GM19023 (cell line): ENCODE measurements at regions not wholly inside any gene's neighbourhood (a gene's known extent, or its start where the extent isn't known, plus 50 kb on each side); places are given as distances from the start of the nearest gene placed in this dataset.
"Not testable (repeated sequence)": the region's sequence is repeated elsewhere in the genome, so short reads cannot be mapped to it uniquely, and the experiment has no call there.

Experiments used
- ATAC-seq: cut with Tn5 transposase; IDR thresholded peaks from one replicate; pipeline ENCODE4 v1.9.1; 2021; ENCODE audit warnings: mild to moderate bottlenecking, moderate library complexity; ENCODE audit not compliant: unreplicated experiment

GRCh38 chr15:67944010-67944641 is 104.3 kb upstream of the RNU6-1 start:
- ATAC-seq, result no peak

GRCh38 chr15:67945131-67945530 is 105.3 kb upstream of the RNU6-1 start:
- no peak for ATAC-seq

- ATAC-seq, result no peak
These were observed 106.3 kb upstream of the RNU6-1 start for GRCh38 chr15:67945951-67946700.

- no peak for ATAC-seq
These were observed 106.9 kb upstream of the RNU6-1 start for GRCh38 chr15:67946701-67947100.

GRCh38 chr15:67947254-67948039 is 106.7 kb upstream of the PIAS1 start:
- ATAC-seq, result no peak

GRCh38 chr15:67948215-67948614 is 105.9 kb upstream of the PIAS1 start:
- no peak for ATAC-seq

GRCh38 chr15:67951187-67951586 is 102.9 kb upstream of the PIAS1 start:
- ATAC-seq, result not testable (repeated sequence)

- no peak for ATAC-seq
These were observed 100.8 kb upstream of the PIAS1 start for GRCh38 chr15:67953299-67953698.

GRCh38 chr15:67955252-67955651 is 98.9 kb upstream of the PIAS1 start:
- ATAC-seq, result no peak

- ATAC-seq, result no peak
These were observed 96.5 kb upstream of the PIAS1 start for GRCh38 chr15:67957435-67958132.

- ATAC-seq, result peak; percentile 54
These were observed 86.2 kb upstream of the PIAS1 start for GRCh38 chr15:67967871-67968431.

- ATAC-seq, result no peak
These were observed 85.6 kb upstream of the PIAS1 start for GRCh38 chr15:67968564-67968963.

- ATAC-seq, result no peak
These were observed 85.1 kb upstream of the PIAS1 start for GRCh38 chr15:67968966-67969365.

GRCh38 chr15:67969892-67970291 is 84.2 kb upstream of the PIAS1 start:
- ATAC-seq, result no peak

GRCh38 chr15:67972377-67972776 is 81.7 kb upstream of the PIAS1 start:
- no peak for ATAC-seq

GRCh38 chr15:67973846-67974245 is 80.3 kb upstream of the PIAS1 start:
- ATAC-seq, result no peak

- no peak for ATAC-seq
These were observed 77.5 kb upstream of the PIAS1 start for GRCh38 chr15:67976506-67977073.

- no peak for ATAC-seq
These were observed 76.6 kb upstream of the PIAS1 start for GRCh38 chr15:67977414-67978089.

GRCh38 chr15:67979281-67979680 is 74.8 kb upstream of the PIAS1 start:
- no peak for ATAC-seq

- ATAC-seq, result no peak
These were observed 73.9 kb upstream of the PIAS1 start for GRCh38 chr15:67980171-67980570.
